GM23338 (cell line): ENCODE measurements at regions not wholly inside any gene's neighbourhood (a gene's known extent, or its start where the extent isn't known, plus 50 kb on each side); places are given as distances from the start of the nearest gene placed in this dataset.

Source experiments
- ATAC-seq: fragments of 200-7000 bp; cut with Tn5 transposase; 3 replicates; pipeline ENCODE4 v1.9.1; 2020
- DNase-seq: peaks from one replicate; pipeline ENCODE4 v3.0.0-alpha.2; 2015; ENCODE audit warnings: low spot score
- H2AFZ ChIP-seq: fragments of 200-600 bp; sonication (generic); 2 replicates; pipeline ENCODE4 v1.8.0; 2016; ENCODE audit warnings: antibody characterized with exemption, mild to moderate bottlenecking, moderate library complexity
- H3F3A ChIP-seq: fragments of 200-600 bp; sonication (generic); replicated peaks from 2 replicates; pipeline ENCODE4 v1.8.0; 2017; ENCODE audit warnings: antibody characterized with exemption, mixed run types, low read depth
- H3K27ac ChIP-seq: fragments of 200-600 bp; sonication (generic); 2 replicates; pipeline ENCODE4 v1.6.1; 2016; ENCODE audit warnings: low read depth
- H3K27me3 ChIP-seq: fragments of 200-600 bp; sonication (generic); 2 replicates; pipeline ENCODE4 v1.8.0; 2016; ENCODE audit warnings: mild to moderate bottlenecking, mixed run types, moderate library complexity; ENCODE audit not compliant: insufficient read depth
- H3K36me3 ChIP-seq: fragments of 200-600 bp; sonication (generic); 2 replicates; pipeline ENCODE4 v1.8.0; 2016; ENCODE audit warnings: mild to moderate bottlenecking; ENCODE audit not compliant: insufficient read depth
- H3K4me1 ChIP-seq: fragments of 200-600 bp; sonication (generic); 2 replicates; pipeline ENCODE4 v1.8.0; 2016; ENCODE audit warnings: mild to moderate bottlenecking, moderate library complexity; ENCODE audit not compliant: insufficient read depth
- H3K4me2 ChIP-seq: fragments of 200-600 bp; sonication (generic); 2 replicates; pipeline ENCODE4 v1.7.1; 2017; ENCODE audit warnings: mixed run types
- H3K4me3 ChIP-seq: fragments of 200-600 bp; sonication (generic); 2 replicates; pipeline ENCODE4 v1.6.1; 2016; ENCODE audit warnings: mixed run types
- H3K79me2 ChIP-seq: fragments of 200-600 bp; sonication (generic); replicated peaks from 2 replicates; pipeline ENCODE4 v1.8.0; 2017; ENCODE audit warnings: mild to moderate bottlenecking; ENCODE audit not compliant: insufficient read depth
- H3K9me2 ChIP-seq: fragments of 200-600 bp; sonication (generic); 2 replicates; pipeline ENCODE4 v1.8.0; 2017; ENCODE audit not compliant: insufficient read depth
- H4K20me1 ChIP-seq: fragments of 200-600 bp; sonication (generic); replicated peaks from 2 replicates; pipeline ENCODE4 v1.8.0; 2017; ENCODE audit warnings: mild to moderate bottlenecking; ENCODE audit not compliant: insufficient read depth
- H3K27ac Mint-ChIP-seq: 2 replicates; pipeline ENCODE4 v1.8.0; 2020; ENCODE audit warnings: inconsistent platforms, mild to moderate bottlenecking, moderate library complexity, mixed read lengths
- H3K27me3 Mint-ChIP-seq: 3 replicates; pipeline ENCODE4 v1.8.0; 2022; ENCODE audit warnings: low read depth, mild to moderate bottlenecking, moderate library complexity, mixed read lengths, inconsistent platforms; ENCODE audit not compliant: insufficient read depth, poor library complexity
- H3K36me3 Mint-ChIP-seq: 3 replicates; pipeline ENCODE4 v1.8.0; 2021; ENCODE audit warnings: low read depth, mild to moderate bottlenecking, inconsistent platforms, moderate library complexity, mixed read lengths
- H3K4me1 Mint-ChIP-seq: 3 replicates; pipeline ENCODE4 v1.8.0; 2020; ENCODE audit warnings: mild to moderate bottlenecking, inconsistent platforms, mixed read lengths
- H3K4me3 Mint-ChIP-seq: 3 replicates; pipeline ENCODE4 v1.8.0; 2021; ENCODE audit warnings: moderate library complexity, mild to moderate bottlenecking, inconsistent platforms, mixed read lengths
- H3K9me3 Mint-ChIP-seq: 3 replicates; pipeline ENCODE4 v1.8.0; 2020; ENCODE audit warnings: moderate library complexity, mild to moderate bottlenecking, inconsistent platforms, mixed read lengths
- JUNB ChIP-seq: IDR thresholded peaks from one replicate; pipeline ENCODE4 v1.6.1; 2016; ENCODE audit warnings: antibody characterized with exemption; ENCODE audit not compliant: unreplicated experiment
- ZNF114 ChIP-seq: fragments of 250-450 bp; sonication (Bioruptor Pico); IDR thresholded peaks from 2 replicates; pipeline ENCODE4 v1.5.0; 2020; ENCODE audit warnings: mild to moderate bottlenecking, moderate library complexity
- TF ChIP-seq, protein P1 (sequence below): fragments of 250-450 bp; sonication (Bioruptor Pico); IDR thresholded peaks from 2 replicates; pipeline ENCODE4 v1.5.0; 2020; ENCODE audit warnings: mild to moderate bottlenecking, moderate library complexity

DNA sequence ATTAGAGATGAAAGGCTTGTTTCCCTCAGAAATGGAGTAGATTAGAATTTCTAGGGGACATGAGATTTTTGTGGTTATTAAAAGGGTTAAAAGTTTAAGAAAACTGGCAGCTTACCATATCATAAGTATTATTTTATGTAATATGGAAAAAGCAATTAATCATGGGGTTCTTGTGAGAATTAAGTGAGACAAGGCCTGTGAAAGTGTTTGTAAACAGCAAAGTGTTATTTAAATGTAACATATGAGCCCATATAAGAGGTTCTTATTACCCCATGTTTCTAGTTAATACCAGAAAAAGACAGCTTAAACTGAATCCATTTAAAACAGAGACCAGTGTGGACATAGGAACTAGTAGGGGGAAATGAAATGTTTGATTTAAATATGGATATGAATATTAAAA lies 241.1 kb upstream of the PIK3R1 start (continued):
- TF ChIP-seq, protein P1, sequence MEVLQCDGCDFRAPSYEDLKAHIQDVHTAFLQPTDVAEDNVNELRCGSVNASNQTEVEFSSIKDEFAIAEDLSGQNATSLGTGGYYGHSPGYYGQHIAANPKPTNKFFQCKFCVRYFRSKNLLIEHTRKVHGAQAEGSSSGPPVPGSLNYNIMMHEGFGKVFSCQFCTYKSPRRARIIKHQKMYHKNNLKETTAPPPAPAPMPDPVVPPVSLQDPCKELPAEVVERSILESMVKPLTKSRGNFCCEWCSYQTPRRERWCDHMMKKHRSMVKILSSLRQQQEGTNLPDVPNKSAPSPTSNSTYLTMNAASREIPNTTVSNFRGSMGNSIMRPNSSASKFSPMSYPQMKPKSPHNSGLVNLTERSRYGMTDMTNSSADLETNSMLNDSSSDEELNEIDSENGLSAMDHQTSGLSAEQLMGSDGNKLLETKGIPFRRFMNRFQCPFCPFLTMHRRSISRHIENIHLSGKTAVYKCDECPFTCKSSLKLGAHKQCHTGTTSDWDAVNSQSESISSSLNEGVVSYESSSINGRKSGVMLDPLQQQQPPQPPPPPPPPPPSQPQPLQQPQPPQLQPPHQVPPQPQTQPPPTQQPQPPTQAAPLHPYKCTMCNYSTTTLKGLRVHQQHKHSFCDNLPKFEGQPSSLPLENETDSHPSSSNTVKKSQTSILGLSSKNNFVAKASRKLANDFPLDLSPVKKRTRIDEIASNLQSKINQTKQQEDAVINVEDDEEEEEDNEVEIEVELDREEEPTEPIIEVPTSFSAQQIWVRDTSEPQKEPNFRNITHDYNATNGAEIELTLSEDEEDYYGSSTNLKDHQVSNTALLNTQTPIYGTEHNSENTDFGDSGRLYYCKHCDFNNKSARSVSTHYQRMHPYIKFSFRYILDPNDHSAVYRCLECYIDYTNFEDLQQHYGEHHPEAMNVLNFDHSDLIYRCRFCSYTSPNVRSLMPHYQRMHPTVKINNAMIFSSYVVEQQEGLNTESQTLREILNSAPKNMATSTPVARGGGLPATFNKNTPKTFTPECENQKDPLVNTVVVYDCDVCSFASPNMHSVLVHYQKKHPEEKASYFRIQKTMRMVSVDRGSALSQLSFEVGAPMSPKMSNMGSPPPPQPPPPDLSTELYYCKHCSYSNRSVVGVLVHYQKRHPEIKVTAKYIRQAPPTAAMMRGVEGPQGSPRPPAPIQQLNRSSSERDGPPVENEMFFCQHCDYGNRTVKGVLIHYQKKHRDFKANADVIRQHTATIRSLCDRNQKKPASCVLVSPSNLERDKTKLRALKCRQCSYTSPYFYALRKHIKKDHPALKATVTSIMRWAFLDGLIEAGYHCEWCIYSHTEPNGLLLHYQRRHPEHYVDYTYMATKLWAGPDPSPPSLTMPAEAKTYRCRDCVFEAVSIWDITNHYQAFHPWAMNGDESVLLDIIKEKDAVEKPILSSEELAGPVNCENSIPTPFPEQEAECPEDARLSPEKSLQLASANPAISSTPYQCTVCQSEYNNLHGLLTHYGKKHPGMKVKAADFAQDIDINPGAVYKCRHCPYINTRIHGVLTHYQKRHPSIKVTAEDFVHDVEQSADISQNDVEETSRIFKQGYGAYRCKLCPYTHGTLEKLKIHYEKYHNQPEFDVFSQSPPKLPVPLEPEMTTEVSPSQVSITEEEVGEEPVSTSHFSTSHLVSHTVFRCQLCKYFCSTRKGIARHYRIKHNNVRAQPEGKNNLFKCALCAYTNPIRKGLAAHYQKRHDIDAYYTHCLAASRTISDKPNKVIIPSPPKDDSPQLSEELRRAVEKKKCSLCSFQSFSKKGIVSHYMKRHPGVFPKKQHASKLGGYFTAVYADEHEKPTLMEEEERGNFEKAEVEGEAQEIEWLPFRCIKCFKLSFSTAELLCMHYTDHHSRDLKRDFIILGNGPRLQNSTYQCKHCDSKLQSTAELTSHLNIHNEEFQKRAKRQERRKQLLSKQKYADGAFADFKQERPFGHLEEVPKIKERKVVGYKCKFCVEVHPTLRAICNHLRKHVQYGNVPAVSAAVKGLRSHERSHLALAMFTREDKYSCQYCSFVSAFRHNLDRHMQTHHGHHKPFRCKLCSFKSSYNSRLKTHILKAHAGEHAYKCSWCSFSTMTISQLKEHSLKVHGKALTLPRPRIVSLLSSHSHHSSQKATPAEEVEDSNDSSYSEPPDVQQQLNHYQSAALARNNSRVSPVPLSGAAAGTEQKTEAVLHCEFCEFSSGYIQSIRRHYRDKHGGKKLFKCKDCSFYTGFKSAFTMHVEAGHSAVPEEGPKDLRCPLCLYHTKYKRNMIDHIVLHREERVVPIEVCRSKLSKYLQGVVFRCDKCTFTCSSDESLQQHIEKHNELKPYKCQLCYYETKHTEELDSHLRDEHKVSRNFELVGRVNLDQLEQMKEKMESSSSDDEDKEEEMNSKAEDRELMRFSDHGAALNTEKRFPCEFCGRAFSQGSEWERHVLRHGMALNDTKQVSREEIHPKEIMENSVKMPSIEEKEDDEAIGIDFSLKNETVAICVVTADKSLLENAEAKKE (CRISPR knock-in tag): no peak
- no peak for TF ChIP-seq JUNB

DNA sequence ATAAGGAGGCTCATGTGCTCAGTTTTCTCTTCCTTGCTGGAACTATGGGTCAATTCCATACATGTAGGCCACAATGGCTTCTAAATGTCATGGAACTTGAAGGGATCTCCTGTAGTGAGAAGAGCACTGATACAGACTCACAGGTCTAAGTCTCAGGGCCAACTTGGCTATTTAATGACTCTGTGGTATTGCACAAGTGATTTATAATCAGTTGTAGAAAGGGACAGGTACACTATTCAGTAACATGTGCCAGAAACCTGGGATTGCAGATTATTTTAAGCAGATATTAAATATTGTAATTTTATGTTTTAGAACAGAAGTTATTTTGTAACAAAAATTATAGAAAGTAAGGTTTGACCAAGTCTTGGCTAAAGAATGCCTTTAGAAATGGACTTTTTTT lies 241.5 kb upstream of the PIK3R1 start:
- Mint-ChIP-seq H3K4me1 (peaks cover 7% of the 10 kb centered on the region), H3K36me3 (no peaks in the 10 kb centered on the region), H3K27me3 (no peaks in the 10 kb centered on the region), H3K4me3 (no peak overlapping the region), H3K27ac (no peak overlapping the region), H3K9me3 (no peaks in the 10 kb centered on the region)
- Histone ChIP-seq H4K20me1 (no peaks in the 10 kb centered on the region), H3K36me3 (no peaks in the 10 kb centered on the region), H2AFZ (no peak overlapping the region), H3K27me3 (no peaks in the 10 kb centered on the region), H3K79me2 (no peaks in the 10 kb centered on the region), H3K27ac (no peak overlapping the region), H3K4me1 (no peaks in the 10 kb centered on the region), H3K4me3 (no peak overlapping the region), H3K4me2 (no peak overlapping the region), H3F3A (no peaks in the 10 kb centered on the region), H3K9me2 (peaks cover 10% of the 10 kb centered on the region)
- no peak for ATAC-seq
- DNase-seq: no peak
- TF ChIP-seq JUNB (no peak), ZNF114 (CRISPR knock-in tag) (no peak)
- TF ChIP-seq, protein P1 (CRISPR knock-in tag): no peak
